GM19193 (cell line): ENCODE measurements at regions not wholly inside any gene's neighbourhood (a gene's known extent, or its start where the extent isn't known, plus 50 kb on each side); places are given as distances from the start of the nearest gene placed in this dataset.

Experiments used
- POLR2A ChIP-seq: IDR thresholded peaks from 4 replicates; pipeline ENCODE4 v1.6.1; 2011; ENCODE audit not compliant: insufficient read depth, insufficient read length; ENCODE audit errors: extremely low read depth

DNA sequence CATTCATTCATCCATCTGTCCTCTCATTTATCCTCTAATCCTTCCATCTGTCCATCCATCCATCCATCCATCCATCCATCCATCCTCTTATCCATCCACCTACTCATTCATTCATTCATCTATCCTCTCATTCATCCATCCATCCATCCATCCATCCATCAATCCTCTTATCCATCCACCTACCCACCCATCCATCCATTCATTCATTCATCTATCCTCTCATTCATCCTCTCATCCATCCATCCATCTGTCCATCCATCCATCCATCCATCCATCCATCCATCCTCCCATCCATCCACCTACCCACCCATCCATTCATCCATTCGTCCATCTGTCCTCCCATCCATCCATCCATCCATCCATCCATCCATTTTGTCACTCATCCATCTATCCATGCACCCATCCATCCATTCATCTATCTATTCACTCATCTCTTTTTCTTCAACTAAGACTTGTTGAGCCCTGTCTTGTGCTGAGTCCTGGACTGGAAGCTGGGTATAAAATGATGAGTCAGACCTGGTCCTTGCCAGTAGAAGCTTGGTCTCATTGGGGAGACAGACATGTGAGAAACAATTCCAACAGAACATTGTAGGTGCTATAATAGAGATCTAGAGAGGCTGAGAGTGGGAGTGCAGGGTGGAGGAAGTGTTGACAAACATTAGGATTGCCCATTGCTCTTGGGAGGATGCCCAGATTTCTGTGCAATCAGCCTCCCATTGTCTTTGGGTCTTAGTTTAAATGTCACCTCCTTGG is 55.0 kb upstream of the IER5L start:
- no peak for TF ChIP-seq POLR2A

DNA sequence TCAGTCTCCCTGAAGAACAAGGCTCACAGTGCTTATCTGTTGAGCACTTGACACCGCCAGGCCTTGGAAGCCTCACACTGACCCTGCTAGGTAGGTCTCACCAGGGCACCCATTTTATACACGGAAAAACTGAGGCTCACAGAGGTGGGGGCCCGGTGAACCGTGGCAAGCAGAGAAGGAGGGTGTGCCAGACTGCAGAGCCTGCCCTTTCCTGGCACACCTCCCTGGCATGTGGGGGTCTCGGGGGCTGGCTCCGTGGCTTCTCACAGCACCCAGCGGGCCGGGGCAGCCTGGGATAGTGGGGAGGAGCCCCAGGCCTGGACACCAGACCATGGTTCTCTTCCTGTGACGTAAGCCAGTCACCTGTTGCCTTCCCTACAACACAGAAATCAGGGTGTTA is 53.7 kb upstream of the IER5L start:
- no peak for TF ChIP-seq POLR2A

DNA sequence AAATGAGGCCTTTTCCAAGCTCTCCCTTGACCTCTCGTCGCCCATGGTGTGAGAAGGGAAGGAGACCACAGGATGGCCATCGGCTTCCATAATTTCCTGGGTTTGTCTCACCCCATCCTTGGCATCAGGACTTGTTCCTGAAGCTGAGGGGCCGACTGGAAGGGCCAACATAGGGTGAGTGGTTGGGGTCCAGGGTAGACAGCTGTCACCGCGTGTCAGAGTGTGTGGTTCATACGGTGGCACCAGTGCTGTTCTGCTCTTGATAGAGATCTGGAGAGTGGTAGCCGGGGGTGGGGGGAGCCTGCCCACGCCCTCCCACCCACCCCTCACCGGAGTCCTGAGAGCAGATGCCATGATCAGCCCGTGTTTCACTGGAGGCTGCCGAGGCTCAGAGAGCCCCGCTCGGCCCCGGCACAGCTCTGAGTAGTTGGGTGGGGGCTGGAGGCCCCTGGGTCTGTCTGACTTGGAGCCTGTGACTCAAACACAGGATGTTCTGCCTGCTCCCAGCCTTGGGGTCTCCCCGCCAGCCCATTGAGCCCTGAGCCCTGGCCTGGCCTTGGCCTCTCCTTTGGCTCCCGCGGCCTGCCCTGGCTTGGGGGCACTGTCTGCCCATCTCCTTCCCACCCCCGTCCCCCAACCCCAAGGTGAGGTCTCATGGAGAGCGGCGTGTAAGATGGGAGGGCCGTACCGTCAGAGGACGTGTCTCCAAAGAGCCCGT is 53.1 kb upstream of the IER5L start:
- no peak for TF ChIP-seq POLR2A

GRCh38 chr9:129230302-129230701 is 52.2 kb upstream of the IER5L start:
- TF ChIP-seq POLR2A, result no peak
